B cell (primary cell): ENCODE measurements at regions not wholly inside any gene's neighbourhood (a gene's known extent, or its start where the extent isn't known, plus 50 kb on each side); places are given as distances from the start of the nearest gene placed in this dataset.

Experiments used
- ATAC-seq: fragments of 200-7000 bp; cut with Tn5 transposase; one replicate; pipeline ENCODE4 v1.10.0; 2021; ENCODE audit warnings: low read depth, mild to moderate bottlenecking, moderate number of reproducible peaks, moderate library complexity
- CTCF ChIA-PET: fragments of 350-600 bp; sonication (Branson Sonifier 250); formaldehyde crosslinking; loops from one replicate; lab custom pipeline; 2021; ENCODE audit warnings: antibody characterized with exemption, inconsistent platforms; lab: Charles Lee
- POLR2A ChIA-PET: fragments of 350-600 bp; sonication (Branson Sonifier 250); formaldehyde crosslinking; loops from one replicate; lab custom pipeline; 2021; ENCODE audit warnings: antibody characterized with exemption; lab: Charles Lee
- DNase-seq: peaks from one replicate; pipeline ENCODE4 v3.0.0; 2013
- H2AFZ ChIP-seq: 2 replicates; pipeline ENCODE4 v1.6.1; 2012; ENCODE audit warnings: mild to moderate bottlenecking, low read depth, low read length; ENCODE audit not compliant: insufficient read depth, poor library complexity, severe bottlenecking
- H3K27ac ChIP-seq, 2 donors: 1 replicate in 1 of 2; 2 replicates in 1 of 2; pipeline ENCODE4 v1.5.1; 2012 to 2013; ENCODE audit warnings: low read length in 2 of 2, mild to moderate bottlenecking in 2 of 2, moderate library complexity in 1 of 2
- H3K27me3 ChIP-seq, 4 experiments: fragments of 200-600 bp in 1 of 4; sonication (generic) in 1 of 4; replicated peaks in 1 of 4; 1 replicate in 2 of 4; 2 replicates in 2 of 4; pipeline versions ENCODE4 v1.6.1 to v1.7.0; 2013 to 2016; ENCODE audit warnings: low read length in 3 of 4, mild to moderate bottlenecking in 2 of 4, mixed read lengths in 1 of 4, moderate library complexity in 1 of 4; ENCODE audit not compliant: insufficient read depth in 4 of 4, control insufficient read depth in 3 of 4; ENCODE audit errors: control extremely low read depth in 1 of 4
- H3K36me3 ChIP-seq, 2 experiments: replicated peaks in 1 of 2; 1 replicate in 1 of 2; 2 replicates in 1 of 2; pipeline versions ENCODE4 v1.6.1 to v1.7.1; 2013; ENCODE audit warnings: low read length in 1 of 2; ENCODE audit not compliant: insufficient read depth in 2 of 2, control insufficient read depth in 1 of 2; ENCODE audit errors: control extremely low read depth in 1 of 2, extremely low read depth in 1 of 2
- H3K4me1 ChIP-seq, 2 donors: fragments of 200-600 bp in 1 of 2; sonication (generic) in 1 of 2; 1 replicate in 1 of 2; 2 replicates in 1 of 2; pipeline versions ENCODE4 v1.5.1 to v1.6.1; 2013 to 2017; ENCODE audit warnings: low read length in 2 of 2; ENCODE audit not compliant: control insufficient read depth in 2 of 2, insufficient read depth in 2 of 2
- H3K4me2 ChIP-seq: replicated peaks from 2 replicates; pipeline ENCODE3; 2012; ENCODE audit warnings: mild to moderate bottlenecking, low read depth, low read length; ENCODE audit not compliant: poor library complexity, severe bottlenecking
- H3K4me3 ChIP-seq, 5 experiments: fragments of 200-600 bp in 1 of 5; sonication (generic) in 1 of 5; 1 replicate in 3 of 5; 2 replicates in 2 of 5; pipeline versions ENCODE4 v1.5.1 to v1.7.0; 2011 to 2016; ENCODE audit warnings: low read length in 4 of 5, mild to moderate bottlenecking in 4 of 5, low read depth in 2 of 5, control low read depth in 1 of 5, moderate library complexity in 1 of 5; ENCODE audit not compliant: insufficient read depth in 1 of 5; ENCODE audit errors: control extremely low read depth in 1 of 5, extremely low read depth in 1 of 5
- H3K79me2 ChIP-seq: fragments of 200-600 bp; sonication (generic); one replicate; pipeline ENCODE4 v1.6.0; 2016; ENCODE audit warnings: low read length; ENCODE audit not compliant: control insufficient read depth, insufficient read depth
- H3K9ac ChIP-seq: fragments of 200-600 bp; sonication (generic); 2 replicates; pipeline ENCODE4 v1.6.1; 2017; ENCODE audit warnings: mild to moderate bottlenecking, low read length, moderate library complexity
- H3K9me3 ChIP-seq, 3 donors: one replicate each; pipeline versions ENCODE4 v1.6.1 to v1.7.1; 2013; ENCODE audit warnings: low read length in 2 of 3; ENCODE audit not compliant: control insufficient read depth in 2 of 3, insufficient read depth in 1 of 3; ENCODE audit errors: control extremely low read depth in 1 of 3
- H4K20me1 ChIP-seq: 2 replicates; pipeline ENCODE4 v1.6.0; 2012; ENCODE audit warnings: mild to moderate bottlenecking, low read length; ENCODE audit not compliant: insufficient read depth, control insufficient read depth, poor library complexity, severe bottlenecking
- H3K27ac Mint-ChIP-seq: one replicate; pipeline ENCODE4 v1.8.0; 2021; ENCODE audit warnings: mixed read lengths
- H3K27me3 Mint-ChIP-seq: one replicate; pipeline ENCODE4 v1.8.0; 2021; ENCODE audit warnings: mixed read lengths
- H3K4me1 Mint-ChIP-seq: one replicate; pipeline ENCODE4 v1.8.0; 2021; ENCODE audit warnings: mixed read lengths
- H3K4me3 Mint-ChIP-seq: one replicate; pipeline ENCODE4 v1.8.0; 2021; ENCODE audit warnings: mixed read lengths
- H3K9me3 Mint-ChIP-seq: one replicate; pipeline ENCODE4 v1.8.0; 2022; ENCODE audit warnings: mixed read lengths; ENCODE audit not compliant: insufficient read depth
- CTCF ChIP-seq: fragments of 200-600 bp; IDR thresholded peaks from one replicate; pipeline ENCODE4 v1.8.0; 2022; ENCODE audit warnings: antibody characterized with exemption, mild to moderate bottlenecking
- EZH2 ChIP-seq: IDR thresholded peaks from 2 replicates; pipeline ENCODE4 v1.6.1; 2012; ENCODE audit warnings: borderline replicate concordance, low read depth, mild to moderate bottlenecking, moderate library complexity, low read length; ENCODE audit not compliant: insufficient read depth, poor library complexity, severe bottlenecking
- WGBS: methylation state at CpG from one replicate; pipeline ENCODE4 v1.1.5; 2013; ENCODE audit warnings: missing lambda C conversion rate; ENCODE audit not compliant: insufficient coverage; 5-methylcytosine and 5-hydroxymethylcytosine counted together
- intact Hi-C: fragments of 100-400 bp; cut with micrococcal nuclease; formaldehyde crosslinking; loops from one replicate; pipeline ENCODE4 v1.10.0; 2022

DNA sequence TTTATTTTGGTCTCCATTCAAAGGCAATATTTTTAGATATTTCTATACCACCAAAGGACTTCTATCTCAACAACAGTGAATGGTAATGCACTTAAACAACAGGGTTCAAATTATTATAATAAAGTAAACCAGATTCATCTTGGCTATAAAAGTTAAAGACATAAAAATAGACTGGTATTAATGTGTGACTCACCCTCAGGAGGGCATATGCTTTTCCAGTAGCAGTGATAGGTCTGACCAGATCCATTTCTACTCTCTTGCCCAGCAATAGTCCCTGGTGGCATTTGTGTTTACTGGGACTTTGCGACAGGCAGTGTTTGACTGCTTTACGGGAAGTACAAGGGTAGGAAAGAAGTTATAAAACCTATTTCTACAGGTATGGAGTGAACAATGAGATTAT lies 353.2 kb upstream of the ATP2B1 start:
- CTCF ChIA-PET, result no interaction called here

DNA sequence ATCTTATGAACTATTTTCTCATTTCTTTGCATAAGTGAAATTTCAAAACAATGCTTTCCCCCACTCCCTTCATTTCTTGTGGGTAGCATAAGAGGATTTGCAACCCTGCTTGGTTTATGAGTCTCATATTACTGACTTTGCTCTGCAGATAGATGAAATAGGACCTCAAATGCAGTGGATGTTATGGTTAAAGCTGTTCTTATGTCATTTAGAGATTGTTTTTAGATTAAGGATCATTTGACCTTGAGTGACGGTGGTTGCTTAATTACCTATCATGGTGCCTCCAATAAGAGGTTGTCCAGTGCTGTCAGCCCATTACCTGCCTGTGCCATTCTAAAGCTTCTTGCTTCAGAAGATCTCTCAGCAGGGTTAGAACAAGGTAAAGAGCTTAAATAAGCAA lies 351.4 kb upstream of the ATP2B1 start:
- Histone ChIP-seq H3K9me3 (no peaks in the 10 kb centered on the region), H3K79me2 (no peaks in the 10 kb centered on the region), H3K36me3 (no peaks in the 10 kb centered on the region), H4K20me1 (no peaks in the 10 kb centered on the region), H3K27ac (no peak overlapping the region), H3K9ac (no peak overlapping the region), H3K27me3 (no peaks in the 10 kb centered on the region), H3K4me1 (no peaks in the 10 kb centered on the region), H3K4me3 (no peak overlapping the region), H3K4me2 (no peak overlapping the region), H2AFZ (no peak overlapping the region)
- intact Hi-C loops, result no loop called here
- Mint-ChIP-seq H3K9me3 (no peaks in the 10 kb centered on the region), H3K4me3 (no peak overlapping the region), H3K27me3 (no peaks in the 10 kb centered on the region), H3K4me1 (peaks cover 2% of the 10 kb centered on the region), H3K27ac (no peak overlapping the region)
- no peak for DNase-seq
- WGBS, result no CpG with 5 or more reads among the region's 1 CpG
- ChIA-PET POLR2A (no interaction called here), CTCF (interaction anchor here (0.7 kb wide), 1 partner anchor 482 kb away, joined by 4 read pairs; no protein-coding TSS in a partner anchor)
- TF ChIP-seq EZH2 (no peak), CTCF (no peak)
- ATAC-seq, result no peak

More for the DNA sequence above, 353.2 kb upstream of the ATP2B1 start:
- H3K9me3 Mint-ChIP-seq, result no peaks in the 10 kb centered on the region
- Histone ChIP-seq H3K4me1 (no peaks in the 10 kb centered on the region), H3K4me2 (no peak overlapping the region), H3K27me3 (no peaks in the 10 kb centered on the region), H3K9ac (no peak overlapping the region), H3K4me3 (no peak overlapping the region), H4K20me1 (no peaks in the 10 kb centered on the region), H3K27ac (no peak overlapping the region), H3K9me3 (no peaks in the 10 kb centered on the region), H3K79me2 (no peaks in the 10 kb centered on the region), H3K36me3 (no peaks in the 10 kb centered on the region), H2AFZ (no peak overlapping the region)
- intact Hi-C loops, result no loop called here
- DNase-seq (no peak), ATAC-seq (no peak)
- TF ChIP-seq CTCF, result no peak
- no peak for TF ChIP-seq EZH2
- H3K27me3 Mint-ChIP-seq, result no peaks in the 10 kb centered on the region
- WGBS, result no CpG with 5 or more reads among the region's 2 CpGs
- no peak overlapping the region for H3K4me3 Mint-ChIP-seq
- H3K27ac Mint-ChIP-seq, result no peak overlapping the region
- POLR2A ChIA-PET, result no interaction called here
- H3K4me1 Mint-ChIP-seq, result peaks cover 8% of the 10 kb centered on the region
